SK-N-SH (cell line): ENCODE measurements at regions not wholly inside any gene's neighbourhood (a gene's known extent, or its start where the extent isn't known, plus 50 kb on each side); places are given as distances from the start of the nearest gene placed in this dataset.

Experiments
- CTCF ChIA-PET: fragments of 300-600, 350-600 bp; formaldehyde crosslinking; extraction: SDS; loops from one replicate; lab custom pipeline; 2021; lab: Yijun Ruan, JAX
- POLR2A ChIA-PET: fragments of 350-600 bp; sonication (Branson Sonifier 250); formaldehyde crosslinking; extraction: SDS; loops from one replicate; lab custom pipeline; 2020; ENCODE audit warnings: antibody characterized with exemption, inconsistent platforms; lab: Yijun Ruan, JAX
- DNase-seq: peaks from one replicate; pipeline ENCODE4 v3.0.0; 2012
- H2AFZ ChIP-seq: fragments of 200-600 bp; sonication (generic); 2 replicates; pipeline ENCODE4 v1.8.1; 2016; ENCODE audit warnings: antibody characterized with exemption, mild to moderate bottlenecking, low read depth
- H3F3A ChIP-seq: fragments of 200-600 bp; sonication (generic); replicated peaks from 2 replicates; pipeline ENCODE3; 2016; ENCODE audit warnings: antibody characterized with exemption, mild to moderate bottlenecking; ENCODE audit not compliant: insufficient read depth
- H3K27ac ChIP-seq, 2 experiments: fragments of 200-500 bp in 1 of 2; fragments of 200-600 bp in 1 of 2; sonication (Bioruptor generic) in 1 of 2; sonication (generic), shearing (Covaris generic) in 1 of 2; 2 replicates each; pipeline versions ENCODE4 v1.5.1 to v1.6.1; 2014 to 2016; ENCODE audit warnings: low read depth in 2 of 2, inconsistent platforms in 1 of 2, low read length in 1 of 2, mild to moderate bottlenecking in 1 of 2, mixed read lengths in 1 of 2
- H3K27me3 ChIP-seq: fragments of 200-600 bp; sonication (generic), shearing (Covaris generic); 2 replicates; pipeline ENCODE4 v1.6.1; 2016; ENCODE audit warnings: mixed run types; ENCODE audit not compliant: insufficient read depth
- H3K36me3 ChIP-seq, 2 experiments: fragments of 200-500 bp in 1 of 2; fragments of 200-600 bp in 1 of 2; sonication (Bioruptor generic) in 1 of 2; sonication (generic) in 1 of 2; replicated peaks in 1 of 2; 2 replicates each; pipeline versions ENCODE3 to v1.5.1; 2014 to 2016; ENCODE audit warnings: low read length in 1 of 2, mild to moderate bottlenecking in 1 of 2; ENCODE audit not compliant: insufficient read depth in 2 of 2, control insufficient read depth in 1 of 2
- H3K4me1 ChIP-seq, 2 experiments: fragments of 200-500 bp in 1 of 2; fragments of 200-600 bp in 1 of 2; sonication (Bioruptor generic) in 1 of 2; sonication (generic), shearing (Covaris generic) in 1 of 2; 2 replicates each; pipeline versions ENCODE4 v1.5.1 to v1.6.1; 2014 to 2016; ENCODE audit warnings: low read depth in 1 of 2, low read length in 1 of 2, mixed run types in 1 of 2; ENCODE audit not compliant: insufficient read depth in 2 of 2, control insufficient read depth in 1 of 2
- H3K4me2 ChIP-seq: fragments of 200-600 bp; sonication (generic), shearing (Covaris generic); 2 replicates; pipeline ENCODE4 v1.6.1; 2017; ENCODE audit warnings: mixed run types
- H3K4me3 ChIP-seq, 2 experiments: fragments of 200-500 bp in 1 of 2; fragments of 200-600 bp in 1 of 2; sonication (Bioruptor generic) in 1 of 2; sonication (generic), shearing (Covaris generic) in 1 of 2; 2 replicates each; pipeline versions ENCODE4 v1.5.1 to v1.8.1; 2014 to 2016; ENCODE audit warnings: low read depth in 2 of 2, inconsistent platforms in 1 of 2, low read length in 1 of 2, mild to moderate bottlenecking in 1 of 2, mixed read lengths in 1 of 2, moderate library complexity in 1 of 2
- H3K79me2 ChIP-seq: fragments of 200-600 bp; sonication (generic); 2 replicates; pipeline ENCODE4 v1.8.1; 2017; ENCODE audit warnings: mild to moderate bottlenecking; ENCODE audit not compliant: insufficient read depth
- H3K9ac ChIP-seq: fragments of 200-600 bp; sonication (generic); 2 replicates; pipeline ENCODE4 v1.6.1; 2017; ENCODE audit warnings: mixed run types
- H3K9me2 ChIP-seq: fragments of 200-600 bp; sonication (generic); 2 replicates; pipeline ENCODE4 v1.6.1; 2017; ENCODE audit warnings: mixed run types
- H3K9me3 ChIP-seq: fragments of 200-600 bp; sonication (generic); 2 replicates; pipeline ENCODE4 v1.6.1; 2017; ENCODE audit warnings: mixed run types, mild to moderate bottlenecking, moderate library complexity
- H4K20me1 ChIP-seq: fragments of 200-600 bp; sonication (generic); 2 replicates; pipeline ENCODE4 v1.6.1; 2017; ENCODE audit warnings: mild to moderate bottlenecking, mixed run types; ENCODE audit not compliant: insufficient read depth
- EP300 ChIP-seq, 2 experiments: IDR thresholded peaks; 2 replicates each; pipeline versions ENCODE4 v1.4.0 to v1.6.1; 2012; ENCODE audit warnings: borderline replicate concordance in 1 of 2, low read depth in 1 of 2, low read length in 1 of 2
- FOSL2 ChIP-seq: IDR thresholded peaks from 2 replicates; pipeline ENCODE4 v1.4.0; 2012; ENCODE audit warnings: low read depth, mild to moderate bottlenecking, moderate library complexity, borderline replicate concordance
- FOXJ3 ChIP-seq: sonication (generic); formaldehyde crosslinking; IDR thresholded peaks from 2 replicates; pipeline ENCODE4 v1.5.1; 2020; ENCODE audit warnings: mild to moderate bottlenecking, missing genetic modification reagents
- FOXM1 ChIP-seq: IDR thresholded peaks from 2 replicates; pipeline ENCODE4 v1.4.0; 2012; ENCODE audit warnings: low read depth, mild to moderate bottlenecking
- IRF3 ChIP-seq: fragments of 150-350 bp; IDR thresholded peaks from 2 replicates; pipeline ENCODE4 v1.6.1; 2016; ENCODE audit warnings: mild to moderate bottlenecking, low read depth, low read length
- MAX ChIP-seq: IDR thresholded peaks from 2 replicates; pipeline ENCODE4 v1.4.0; 2012; ENCODE audit warnings: low read depth
- MEF2A ChIP-seq: IDR thresholded peaks from 2 replicates; pipeline ENCODE4 v1.4.0; 2012; ENCODE audit warnings: low read depth, borderline replicate concordance
- NRF1 ChIP-seq: IDR thresholded peaks from 2 replicates; pipeline ENCODE4 v1.6.1; 2012; ENCODE audit warnings: low read depth, mild to moderate bottlenecking, low read length
- POLR2AphosphoS5 ChIP-seq: IDR thresholded peaks from 2 replicates; pipeline ENCODE4 v1.6.1; 2012; ENCODE audit warnings: low read depth, low read length
- RAD21 ChIP-seq: IDR thresholded peaks from 2 replicates; pipeline ENCODE4 v1.6.1; 2012; ENCODE audit warnings: mild to moderate bottlenecking, low read length
- REST ChIP-seq: IDR thresholded peaks from 2 replicates; pipeline ENCODE4 v1.6.1; 2012; ENCODE audit warnings: mild to moderate bottlenecking, low read depth, low read length, moderate library complexity
- RFX5 ChIP-seq: IDR thresholded peaks from 2 replicates; pipeline ENCODE4 v1.6.1; 2012; ENCODE audit warnings: mild to moderate bottlenecking, improper control_type of control experiment, low read length
- RXRA ChIP-seq: IDR thresholded peaks from 2 replicates; pipeline ENCODE4 v1.4.0; 2012; ENCODE audit warnings: low read depth, mild to moderate bottlenecking, borderline replicate concordance
- SMC3 ChIP-seq: IDR thresholded peaks from 2 replicates; pipeline ENCODE4 v1.6.1; 2012; ENCODE audit warnings: low read depth, low read length, improper control_type of control experiment
- TAF1 ChIP-seq: IDR thresholded peaks from 2 replicates; pipeline ENCODE4 v1.6.1; 2012; ENCODE audit warnings: low read depth, mild to moderate bottlenecking, low read length, moderate library complexity, borderline replicate concordance
- TEAD4 ChIP-seq: IDR thresholded peaks from 2 replicates; pipeline ENCODE4 v1.4.0; 2012; ENCODE audit warnings: mild to moderate bottlenecking, borderline replicate concordance; ENCODE audit not compliant: insufficient read depth
- YY1 ChIP-seq: IDR thresholded peaks from 2 replicates; pipeline ENCODE4 v1.4.0; 2012; ENCODE audit warnings: low read depth, mild to moderate bottlenecking
- ZBTB33 ChIP-seq: IDR thresholded peaks from 2 replicates; pipeline ENCODE4 v1.4.0; 2012; ENCODE audit warnings: low read depth, borderline replicate concordance
- WGBS: methylation state at CpG from one replicate; pipeline ENCODE4 v1.1.6; 2017; ENCODE audit warnings: low lambda C conversion rate; 5-methylcytosine and 5-hydroxymethylcytosine counted together

- Histone ChIP-seq H3K9me3 (no peaks in the 10 kb centered on the region), H3K27ac (no peak overlapping the region), H3K36me3 (no peaks in the 10 kb centered on the region), H3K4me3 (no peak overlapping the region), H3K9ac (no peak overlapping the region), H3K4me2 (no peak overlapping the region), H3K9me2 (no peaks in the 10 kb centered on the region), H3K4me1 (peaks cover 0 to 1% of the 10 kb centered on the region in 2 experiments; a peak in 1 of 4 replicates), H3F3A (peaks cover 6% of the 10 kb centered on the region), H4K20me1 (no peaks in the 10 kb centered on the region), H3K27me3 (no peaks in the 10 kb centered on the region), H3K79me2 (no peaks in the 10 kb centered on the region), H2AFZ (no peak overlapping the region)
- ChIA-PET POLR2A (no interaction called here), CTCF (no interaction called here)
- WGBS, result 56% methylated on average over 2 of the region's 2 CpGs
- TF ChIP-seq POLR2AphosphoS5, result no peak
- no peak for TF ChIP-seq RAD21
- TF ChIP-seq SMC3, result no peak
- TF ChIP-seq TAF1, result no peak
- no peak for TF ChIP-seq ZBTB33
- no peak for TF ChIP-seq EP300 (IDR thresholded peaks at IDR 0.05; ENCODE audit: borderline replicate concordance in 1 of 2, low read depth in 1 of 2, low read length in 1 of 2)
- DNase-seq, result no peak
Measured at GRCh38 chr5:115409094-115409493, 112.6 kb upstream of the CCDC112 start.

- no peaks in the 10 kb centered on the region for H3K79me2 ChIP-seq
- no peaks in the 10 kb centered on the region for H3K27me3 ChIP-seq
- H3K36me3 ChIP-seq, result no peaks in the 10 kb centered on the region
- 20% methylated on average over 1 of the region's 1 CpG for WGBS
- H3K4me2 ChIP-seq, result peak overlapping the region; percentile 62
- ChIA-PET POLR2A (no interaction called here), CTCF (no interaction called here)
- no peak overlapping the region for H3K9ac ChIP-seq
- no peaks in the 10 kb centered on the region for H3K9me3 ChIP-seq
- peaks cover 33% of the 10 kb centered on the region for H3F3A ChIP-seq
- no peaks in the 10 kb centered on the region for H4K20me1 ChIP-seq
- no peak for DNase-seq
- H3K4me3 ChIP-seq, result no peak overlapping the region
- H3K4me1 ChIP-seq, result peaks cover 0 to 17% of the 10 kb centered on the region in 2 experiments; a peak in 3 of 4 replicates
- peak overlapping the region; percentile 31; the same call in 1 of the 2 replicates for H2AFZ ChIP-seq
- peak overlapping the region in 1 of 2 experiments; percentile 78; a peak in 2 of 4 replicates for H3K27ac ChIP-seq
- H3K9me2 ChIP-seq, result no peaks in the 10 kb centered on the region
- TF ChIP-seq FOXM1, result 0 out of 2 replicates have a peak, but pooled peaks have one; percentile 67
- TF ChIP-seq FOXJ3 (CRISPR knock-in tag), result no peak
- peak; percentile 79 for TF ChIP-seq FOSL2
- peak; percentile 53; the same call in 1 of the 2 replicates for TF ChIP-seq MAX
- no peak for TF ChIP-seq NRF1
- TF ChIP-seq RFX5, result no peak
- TF ChIP-seq YY1, result no peak
- TF ChIP-seq TEAD4, result peak; percentile 46; the same call in 1 of the 2 replicates
- TF ChIP-seq IRF3, result no peak
- peak; percentile 76 for TF ChIP-seq RXRA
- peak; percentile 84 for TF ChIP-seq MEF2A
- TF ChIP-seq RAD21, result no peak
- TF ChIP-seq REST, result no peak
Measured at GRCh38 chr5:115402822-115403577, 106.5 kb upstream of the CCDC112 start.
